ENCODE measurements at regions not wholly inside any gene's neighbourhood (a gene's known extent, or its start where the extent isn't known, plus 50 kb on each side); places are given as distances from the start of the nearest gene placed in this dataset.

DNA sequence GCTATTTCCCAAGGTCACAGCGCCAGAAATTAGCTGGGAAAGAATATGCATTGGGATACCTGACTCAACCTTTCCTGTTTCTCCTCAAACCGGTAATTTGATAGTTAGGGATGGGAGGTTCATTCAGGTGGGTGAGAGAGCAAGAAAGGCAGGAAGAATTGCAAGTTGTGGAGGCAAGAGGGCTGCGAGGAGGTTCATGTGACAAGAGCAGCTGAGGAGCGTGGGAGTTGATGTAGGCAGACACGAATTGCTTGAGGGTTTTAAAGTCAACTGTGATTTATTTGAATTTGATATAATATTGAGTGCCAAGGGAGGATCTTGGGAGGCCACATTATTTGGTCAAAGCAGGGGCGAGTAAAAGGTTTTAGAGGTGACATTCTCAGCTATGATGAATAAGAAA, 329.0 kb downstream of the STIM2 start:
- Histone ChIP-seq H3K27ac (ENCODE audit: low read depth, low read length) (no peak overlapping the region), H3K9ac (ENCODE audit: low read length) (no peak overlapping the region), H3K4me1 (ENCODE audit: insufficient read depth, low read length) (no peaks in the 10 kb centered on the region), H3K4me3 (ENCODE audit: insufficient read depth, low read depth, low read length) (no peak overlapping the region), H3K4me2 (ENCODE audit: low read length) (no peak overlapping the region), H4K20me1 (ENCODE audit: insufficient read depth, low read length) (no peaks in the 10 kb centered on the region), H3K36me3 (ENCODE audit: insufficient read depth, low read length) (no peaks in the 10 kb centered on the region), H2AFZ (ENCODE audit: low read depth, low read length) (no peak overlapping the region), H3K27me3 (ENCODE audit: insufficient read depth, low read length) (no peaks in the 10 kb centered on the region), H3K9me3 (ENCODE audit: insufficient read depth, low read depth, low read length) (no peaks in the 10 kb centered on the region), H3K79me2 (ENCODE audit: insufficient read depth, low read length) (no peaks in the 10 kb centered on the region)
- H3K4me3 Mint-ChIP-seq (ENCODE audit: unreplicated experiment), result no peak overlapping the region
- H3K9me3 Mint-ChIP-seq (ENCODE audit: unreplicated experiment), result peaks cover 2% of the 10 kb centered on the region
- TF ChIP-seq, protein P1, sequence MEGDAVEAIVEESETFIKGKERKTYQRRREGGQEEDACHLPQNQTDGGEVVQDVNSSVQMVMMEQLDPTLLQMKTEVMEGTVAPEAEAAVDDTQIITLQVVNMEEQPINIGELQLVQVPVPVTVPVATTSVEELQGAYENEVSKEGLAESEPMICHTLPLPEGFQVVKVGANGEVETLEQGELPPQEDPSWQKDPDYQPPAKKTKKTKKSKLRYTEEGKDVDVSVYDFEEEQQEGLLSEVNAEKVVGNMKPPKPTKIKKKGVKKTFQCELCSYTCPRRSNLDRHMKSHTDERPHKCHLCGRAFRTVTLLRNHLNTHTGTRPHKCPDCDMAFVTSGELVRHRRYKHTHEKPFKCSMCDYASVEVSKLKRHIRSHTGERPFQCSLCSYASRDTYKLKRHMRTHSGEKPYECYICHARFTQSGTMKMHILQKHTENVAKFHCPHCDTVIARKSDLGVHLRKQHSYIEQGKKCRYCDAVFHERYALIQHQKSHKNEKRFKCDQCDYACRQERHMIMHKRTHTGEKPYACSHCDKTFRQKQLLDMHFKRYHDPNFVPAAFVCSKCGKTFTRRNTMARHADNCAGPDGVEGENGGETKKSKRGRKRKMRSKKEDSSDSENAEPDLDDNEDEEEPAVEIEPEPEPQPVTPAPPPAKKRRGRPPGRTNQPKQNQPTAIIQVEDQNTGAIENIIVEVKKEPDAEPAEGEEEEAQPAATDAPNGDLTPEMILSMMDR (IDR thresholded peaks at IDR 0.05; ENCODE audit: insufficient read depth, low read depth, low read length), result no peak
- TF ChIP-seq EZH2 (IDR thresholded peaks at IDR 0.05; ENCODE audit: insufficient read depth, low read length), result no peak
- DNase-seq (ENCODE audit: low read depth), result no peak
- no peaks in the 10 kb centered on the region for H3K4me1 Mint-ChIP-seq (ENCODE audit: low read depth, unreplicated experiment)
- H3K36me3 Mint-ChIP-seq (ENCODE audit: low read depth, unreplicated experiment), result no peaks in the 10 kb centered on the region
- FAIRE-seq, result no peak
- H3K27me3 Mint-ChIP-seq (ENCODE audit: low read depth, unreplicated experiment), result peaks cover 10% of the 10 kb centered on the region
- no peak overlapping the region for H3K27ac Mint-ChIP-seq (ENCODE audit: unreplicated experiment)

DNA sequence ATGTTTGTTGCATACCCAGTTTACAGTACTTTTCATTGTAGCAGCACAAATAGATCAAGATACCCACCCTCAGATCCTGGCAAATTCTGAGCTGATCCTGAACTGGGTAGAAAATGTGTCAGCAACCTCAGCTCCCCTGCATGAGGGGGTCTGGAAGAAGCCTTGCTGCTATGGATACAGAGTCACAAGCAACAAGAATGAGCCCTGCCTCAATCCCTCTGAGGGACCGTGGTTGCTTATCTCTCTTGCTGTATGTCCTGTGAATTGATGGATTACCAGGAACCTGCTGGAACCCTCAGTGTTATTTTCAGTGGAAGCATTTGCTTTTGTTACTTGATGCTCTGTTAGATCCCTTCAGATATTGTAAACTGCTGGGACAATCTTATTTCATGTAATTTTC, 331.0 kb downstream of the STIM2 start:
- no peak overlapping the region for H2AFZ ChIP-seq (ENCODE audit: low read depth, low read length)
- H3K9me3 Mint-ChIP-seq (ENCODE audit: unreplicated experiment), result peaks cover 2% of the 10 kb centered on the region
- no peak overlapping the region for H3K4me3 Mint-ChIP-seq (ENCODE audit: unreplicated experiment)
- H3K36me3 Mint-ChIP-seq (ENCODE audit: low read depth, unreplicated experiment), result no peaks in the 10 kb centered on the region
- DNase-seq (ENCODE audit: low read depth) (no peak), FAIRE-seq (no peak)
- no peaks in the 10 kb centered on the region for H3K9me3 ChIP-seq (ENCODE audit: insufficient read depth, low read depth, low read length)
- H3K9ac ChIP-seq (ENCODE audit: low read length), result no peak overlapping the region
- H3K27ac ChIP-seq (ENCODE audit: low read depth, low read length), result no peak overlapping the region
- no peaks in the 10 kb centered on the region for H3K4me1 Mint-ChIP-seq (ENCODE audit: low read depth, unreplicated experiment)
- H3K36me3 ChIP-seq (ENCODE audit: insufficient read depth, low read length), result no peaks in the 10 kb centered on the region
- H3K27ac Mint-ChIP-seq (ENCODE audit: unreplicated experiment), result no peak overlapping the region
- H3K79me2 ChIP-seq (ENCODE audit: insufficient read depth, low read length), result no peaks in the 10 kb centered on the region
- peaks cover 10% of the 10 kb centered on the region for H3K27me3 Mint-ChIP-seq (ENCODE audit: low read depth, unreplicated experiment)
- TF ChIP-seq, protein P1 (IDR thresholded peaks at IDR 0.05; ENCODE audit: insufficient read depth, low read depth, low read length), result no peak
- TF ChIP-seq EZH2 (IDR thresholded peaks at IDR 0.05; ENCODE audit: insufficient read depth, low read length), result no peak
- H3K4me3 ChIP-seq (ENCODE audit: insufficient read depth, low read depth, low read length), result no peak overlapping the region
- no peaks in the 10 kb centered on the region for H3K4me1 ChIP-seq (ENCODE audit: insufficient read depth, low read length)
- H3K4me2 ChIP-seq (ENCODE audit: low read length), result no peak overlapping the region
- H4K20me1 ChIP-seq (ENCODE audit: insufficient read depth, low read length), result no peaks in the 10 kb centered on the region
- no peaks in the 10 kb centered on the region for H3K27me3 ChIP-seq (ENCODE audit: insufficient read depth, low read length)

DNA sequence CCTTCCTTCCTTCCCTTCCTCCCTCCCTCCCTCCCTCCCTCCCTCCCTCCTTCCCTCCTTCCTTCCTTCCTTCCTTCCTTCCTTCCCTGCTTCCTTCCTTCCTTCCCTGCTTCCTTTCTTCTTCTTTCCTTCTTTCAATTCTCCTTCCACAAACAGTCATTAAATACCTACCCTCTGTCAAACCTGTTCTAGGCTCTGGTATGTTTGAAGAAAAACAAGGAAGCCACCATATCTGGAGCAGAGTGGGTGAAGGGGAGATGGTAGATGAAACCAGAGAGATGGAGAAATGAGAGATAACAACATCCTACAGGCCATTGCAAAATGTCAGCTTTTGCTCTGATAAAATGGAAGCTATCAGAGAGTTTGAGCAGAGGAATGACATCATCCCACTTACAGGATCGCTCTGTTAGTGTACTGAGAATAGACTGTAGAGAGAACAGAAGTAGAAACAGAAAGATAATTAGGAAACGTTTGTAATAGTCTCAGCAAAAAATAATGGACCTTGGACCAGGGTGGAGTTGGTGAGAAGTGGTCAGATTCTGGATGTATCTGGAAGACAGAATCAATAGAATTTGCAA, 334.0 kb downstream of the STIM2 start:
- Mint-ChIP-seq H3K9me3 (ENCODE audit: unreplicated experiment) (peaks cover 2% of the 10 kb centered on the region), H3K4me1 (ENCODE audit: low read depth, unreplicated experiment) (no peaks in the 10 kb centered on the region), H3K27ac (ENCODE audit: unreplicated experiment) (no peak overlapping the region), H3K4me3 (ENCODE audit: unreplicated experiment) (no peak overlapping the region), H3K36me3 (ENCODE audit: low read depth, unreplicated experiment) (no peaks in the 10 kb centered on the region), H3K27me3 (ENCODE audit: low read depth, unreplicated experiment) (peaks cover 10% of the 10 kb centered on the region)
- Histone ChIP-seq H3K4me3 (ENCODE audit: insufficient read depth, low read depth, low read length) (no peak overlapping the region), H3K4me1 (ENCODE audit: insufficient read depth, low read length) (no peaks in the 10 kb centered on the region), H3K36me3 (ENCODE audit: insufficient read depth, low read length) (no peaks in the 10 kb centered on the region), H2AFZ (ENCODE audit: low read depth, low read length) (no peak overlapping the region), H4K20me1 (ENCODE audit: insufficient read depth, low read length) (no peaks in the 10 kb centered on the region), H3K9ac (ENCODE audit: low read length) (no peak overlapping the region), H3K79me2 (ENCODE audit: insufficient read depth, low read length) (no peaks in the 10 kb centered on the region), H3K27ac (ENCODE audit: low read depth, low read length) (no peak overlapping the region), H3K4me2 (ENCODE audit: low read length) (no peak overlapping the region), H3K9me3 (ENCODE audit: insufficient read depth, low read depth, low read length) (no peaks in the 10 kb centered on the region), H3K27me3 (ENCODE audit: insufficient read depth, low read length) (no peaks in the 10 kb centered on the region)
- FAIRE-seq (no peak), DNase-seq (ENCODE audit: low read depth) (no peak)
- no peak for TF ChIP-seq EZH2 (IDR thresholded peaks at IDR 0.05; ENCODE audit: insufficient read depth, low read length)
- TF ChIP-seq, protein P1 (IDR thresholded peaks at IDR 0.05; ENCODE audit: insufficient read depth, low read depth, low read length), result no peak

Data from astrocyte (in vitro differentiated cells and primary cell).